ENCODE measurements at regions not wholly inside any gene's neighbourhood (a gene's known extent, or its start where the extent isn't known, plus 50 kb on each side); places are given as distances from the start of the nearest gene placed in this dataset.

- Histone ChIP-seq H3K36me3 (ENCODE audit: control insufficient read depth, insufficient read depth, low read length) (no peaks in the 10 kb centered on the region), H3K27me3 (ENCODE audit: control insufficient read depth, insufficient read depth, low read length, poor library complexity, severe bottlenecking) (no peaks in the 10 kb centered on the region), H3K9me3 (ENCODE audit: control insufficient read depth, low read length) (no peaks in the 10 kb centered on the region), H3K4me1 (ENCODE audit: control insufficient read depth, insufficient read depth, low read length) (no peaks in the 10 kb centered on the region), H3K4me3 (ENCODE audit: insufficient read depth, low read depth, low read length) (no peak overlapping the region), H3K27ac (ENCODE audit: insufficient read depth, low read depth, low read length, poor library complexity, severe bottlenecking) (no peak overlapping the region)
Observed at GRCh38 chr11:95385577-95385976, 154.6 kb upstream of the SESN3 start.

GRCh38 chr11:95379479-95379878, 148.5 kb upstream of the SESN3 start:
- H3K4me3 ChIP-seq (ENCODE audit: insufficient read depth, low read depth, low read length) = no peak overlapping the region
- peaks cover 10% of the 10 kb centered on the region for H3K4me1 ChIP-seq (ENCODE audit: control insufficient read depth, insufficient read depth, low read length)
- no peaks in the 10 kb centered on the region for H3K27me3 ChIP-seq (ENCODE audit: control insufficient read depth, insufficient read depth, low read length, poor library complexity, severe bottlenecking)
- H3K9me3 ChIP-seq (ENCODE audit: control insufficient read depth, low read length) = no peaks in the 10 kb centered on the region
- H3K27ac ChIP-seq (ENCODE audit: insufficient read depth, low read depth, low read length, poor library complexity, severe bottlenecking) = no peak overlapping the region
- no peaks in the 10 kb centered on the region for H3K36me3 ChIP-seq (ENCODE audit: control insufficient read depth, insufficient read depth, low read length)

GRCh38 chr11:95378789-95379188, 147.8 kb upstream of the SESN3 start:
- no peak overlapping the region for H3K4me3 ChIP-seq (ENCODE audit: insufficient read depth, low read depth, low read length)

GRCh38 chr11:95378111-95378510, 147.1 kb upstream of the SESN3 start:
- H3K4me1 ChIP-seq (ENCODE audit: control insufficient read depth, insufficient read depth, low read length) = peaks cover 10% of the 10 kb centered on the region
- WGBS, 2 experiments = 42 to 60% methylated on average over 2 of the region's 2 CpGs
- no peak overlapping the region for H3K27ac ChIP-seq (ENCODE audit: insufficient read depth, low read depth, low read length, poor library complexity, severe bottlenecking)
- no peaks in the 10 kb centered on the region for H3K36me3 ChIP-seq (ENCODE audit: control insufficient read depth, insufficient read depth, low read length)
- H3K4me3 ChIP-seq (ENCODE audit: insufficient read depth, low read depth, low read length) = no peak overlapping the region
- H3K9me3 ChIP-seq (ENCODE audit: control insufficient read depth, low read length) = no peaks in the 10 kb centered on the region
- H3K27me3 ChIP-seq (ENCODE audit: control insufficient read depth, insufficient read depth, low read length, poor library complexity, severe bottlenecking) = no peaks in the 10 kb centered on the region

More at GRCh38 chr11:95378789-95379188, 147.8 kb upstream of the SESN3 start:
- Histone ChIP-seq H3K27me3 (ENCODE audit: control insufficient read depth, insufficient read depth, low read length, poor library complexity, severe bottlenecking) (no peaks in the 10 kb centered on the region), H3K27ac (ENCODE audit: insufficient read depth, low read depth, low read length, poor library complexity, severe bottlenecking) (no peak overlapping the region), H3K36me3 (ENCODE audit: control insufficient read depth, insufficient read depth, low read length) (no peaks in the 10 kb centered on the region), H3K4me1 (ENCODE audit: control insufficient read depth, insufficient read depth, low read length) (peaks cover 10% of the 10 kb centered on the region), H3K9me3 (ENCODE audit: control insufficient read depth, low read length) (no peaks in the 10 kb centered on the region)
- WGBS, 2 experiments = 33 to 34% methylated on average over 1 of the region's 1 CpG

GRCh38 chr11:95375886-95376285, 144.9 kb upstream of the SESN3 start:
- WGBS, 2 experiments = 63 to 64% methylated on average over 3 of the region's 3 CpGs
- Histone ChIP-seq H3K9me3 (ENCODE audit: control insufficient read depth, low read length) (no peaks in the 10 kb centered on the region), H3K27me3 (ENCODE audit: control insufficient read depth, insufficient read depth, low read length, poor library complexity, severe bottlenecking) (no peaks in the 10 kb centered on the region)

GRCh38 chr11:95375451-95375850, 144.4 kb upstream of the SESN3 start:
- no peak overlapping the region for H3K27ac ChIP-seq (ENCODE audit: insufficient read depth, low read depth, low read length, poor library complexity, severe bottlenecking)
- no peaks in the 10 kb centered on the region for H3K36me3 ChIP-seq (ENCODE audit: control insufficient read depth, insufficient read depth, low read length)
- WGBS, 2 experiments = 100% methylated on average over 1 of the region's 1 CpG
- no peak overlapping the region for H3K4me3 ChIP-seq (ENCODE audit: insufficient read depth, low read depth, low read length)
- peaks cover 10% of the 10 kb centered on the region for H3K4me1 ChIP-seq (ENCODE audit: control insufficient read depth, insufficient read depth, low read length)
- H3K9me3 ChIP-seq (ENCODE audit: control insufficient read depth, low read length) = no peaks in the 10 kb centered on the region
- no peaks in the 10 kb centered on the region for H3K27me3 ChIP-seq (ENCODE audit: control insufficient read depth, insufficient read depth, low read length, poor library complexity, severe bottlenecking)

More at GRCh38 chr11:95375886-95376285, 144.9 kb upstream of the SESN3 start:
- no peak overlapping the region for H3K4me3 ChIP-seq (ENCODE audit: insufficient read depth, low read depth, low read length)
- no peaks in the 10 kb centered on the region for H3K36me3 ChIP-seq (ENCODE audit: control insufficient read depth, insufficient read depth, low read length)
- peaks cover 10% of the 10 kb centered on the region for H3K4me1 ChIP-seq (ENCODE audit: control insufficient read depth, insufficient read depth, low read length)
- no peak overlapping the region for H3K27ac ChIP-seq (ENCODE audit: insufficient read depth, low read depth, low read length, poor library complexity, severe bottlenecking)

- peaks cover 10% of the 10 kb centered on the region for H3K4me1 ChIP-seq (ENCODE audit: control insufficient read depth, insufficient read depth, low read length)
- H3K36me3 ChIP-seq (ENCODE audit: control insufficient read depth, insufficient read depth, low read length) = no peaks in the 10 kb centered on the region
- WGBS, 2 experiments = 85% methylated on average over 4 of the region's 4 CpGs
- no peaks in the 10 kb centered on the region for H3K9me3 ChIP-seq (ENCODE audit: control insufficient read depth, low read length)
- no peaks in the 10 kb centered on the region for H3K27me3 ChIP-seq (ENCODE audit: control insufficient read depth, insufficient read depth, low read length, poor library complexity, severe bottlenecking)
- H3K4me3 ChIP-seq (ENCODE audit: insufficient read depth, low read depth, low read length) = no peak overlapping the region
- H3K27ac ChIP-seq (ENCODE audit: insufficient read depth, low read depth, low read length, poor library complexity, severe bottlenecking) = no peak overlapping the region
Observed at GRCh38 chr11:95374105-95374504, 143.1 kb upstream of the SESN3 start.

- Histone ChIP-seq H3K4me1 (ENCODE audit: control insufficient read depth, insufficient read depth, low read length) (peaks cover 9% of the 10 kb centered on the region), H3K4me3 (ENCODE audit: insufficient read depth, low read depth, low read length) (no peak overlapping the region), H3K27me3 (ENCODE audit: control insufficient read depth, insufficient read depth, low read length, poor library complexity, severe bottlenecking) (no peaks in the 10 kb centered on the region), H3K36me3 (ENCODE audit: control insufficient read depth, insufficient read depth, low read length) (no peaks in the 10 kb centered on the region), H3K9me3 (ENCODE audit: control insufficient read depth, low read length) (no peaks in the 10 kb centered on the region), H3K27ac (ENCODE audit: insufficient read depth, low read depth, low read length, poor library complexity, severe bottlenecking) (no peak overlapping the region)
- 90 to 100% methylated on average over 1 of the region's 1 CpG for WGBS, 2 experiments
Observed at GRCh38 chr11:95373241-95373640, 142.2 kb upstream of the SESN3 start.

- H3K4me1 ChIP-seq (ENCODE audit: control insufficient read depth, insufficient read depth, low read length) = peaks cover 2% of the 10 kb centered on the region
- no peak overlapping the region for H3K4me3 ChIP-seq (ENCODE audit: insufficient read depth, low read depth, low read length)
- no peaks in the 10 kb centered on the region for H3K9me3 ChIP-seq (ENCODE audit: control insufficient read depth, low read length)
- H3K27ac ChIP-seq (ENCODE audit: insufficient read depth, low read depth, low read length, poor library complexity, severe bottlenecking) = no peak overlapping the region
- 92 to 94% methylated on average over 1 of the region's 1 CpG for WGBS, 2 experiments
- H3K36me3 ChIP-seq (ENCODE audit: control insufficient read depth, insufficient read depth, low read length) = no peaks in the 10 kb centered on the region
- H3K27me3 ChIP-seq (ENCODE audit: control insufficient read depth, insufficient read depth, low read length, poor library complexity, severe bottlenecking) = no peaks in the 10 kb centered on the region
Observed at GRCh38 chr11:95372097-95372656, 141.2 kb upstream of the SESN3 start.

- Histone ChIP-seq H3K4me3 (ENCODE audit: insufficient read depth, low read depth, low read length) (no peak overlapping the region), H3K27me3 (ENCODE audit: control insufficient read depth, insufficient read depth, low read length, poor library complexity, severe bottlenecking) (no peaks in the 10 kb centered on the region), H3K9me3 (ENCODE audit: control insufficient read depth, low read length) (no peaks in the 10 kb centered on the region), H3K4me1 (ENCODE audit: control insufficient read depth, insufficient read depth, low read length) (no peaks in the 10 kb centered on the region), H3K27ac (ENCODE audit: insufficient read depth, low read depth, low read length, poor library complexity, severe bottlenecking) (no peak overlapping the region), H3K36me3 (ENCODE audit: control insufficient read depth, insufficient read depth, low read length) (no peaks in the 10 kb centered on the region)
- WGBS, 2 experiments = 86 to 94% methylated on average over 1 of the region's 1 CpG
Observed at GRCh38 chr11:95371153-95371552, 140.2 kb upstream of the SESN3 start.

- H3K36me3 ChIP-seq (ENCODE audit: control insufficient read depth, insufficient read depth, low read length) = no peaks in the 10 kb centered on the region
- no peak overlapping the region for H3K27ac ChIP-seq (ENCODE audit: insufficient read depth, low read depth, low read length, poor library complexity, severe bottlenecking)
- H3K4me1 ChIP-seq (ENCODE audit: control insufficient read depth, insufficient read depth, low read length) = peaks cover 17% of the 10 kb centered on the region
- WGBS, 2 experiments = 83 to 97% methylated on average over 2 to 3 of the region's 4 CpGs
- no peaks in the 10 kb centered on the region for H3K27me3 ChIP-seq (ENCODE audit: control insufficient read depth, insufficient read depth, low read length, poor library complexity, severe bottlenecking)
- H3K4me3 ChIP-seq (ENCODE audit: insufficient read depth, low read depth, low read length) = no peak overlapping the region
- H3K9me3 ChIP-seq (ENCODE audit: control insufficient read depth, low read length) = no peaks in the 10 kb centered on the region
Observed at GRCh38 chr11:95367726-95368125, 136.7 kb upstream of the SESN3 start.
